IPS-20b (cell line): ENCODE measurements at regions not wholly inside any gene's neighbourhood (a gene's known extent, or its start where the extent isn't known, plus 50 kb on each side); places are given as distances from the start of the nearest gene placed in this dataset.
"Not testable (repeated sequence)": the region's sequence is repeated elsewhere in the genome, so short reads cannot be mapped to it uniquely, and the experiment has no call there.

Experiments
- H3K27ac ChIP-seq: one replicate; pipeline ENCODE4 v1.5.1; 2013; ENCODE audit warnings: low read length
- H3K27me3 ChIP-seq: 2 replicates; pipeline ENCODE4 v1.6.1; 2013; ENCODE audit warnings: mild to moderate bottlenecking, low read length, inconsistent platforms; ENCODE audit not compliant: insufficient read depth
- H3K36me3 ChIP-seq: 2 replicates; pipeline ENCODE4 v1.6.1; 2013; ENCODE audit warnings: low read depth, mild to moderate bottlenecking, inconsistent platforms, low read length, moderate library complexity; ENCODE audit not compliant: insufficient read depth
- H3K4me1 ChIP-seq: 2 replicates; pipeline ENCODE4 v1.6.1; 2013; ENCODE audit warnings: mild to moderate bottlenecking, control low read depth, inconsistent platforms, low read length, moderate library complexity; ENCODE audit not compliant: insufficient read depth
- H3K4me3 ChIP-seq: 2 replicates; pipeline ENCODE4 v1.5.1; 2013; ENCODE audit warnings: mild to moderate bottlenecking, low read length, inconsistent platforms
- H3K9ac ChIP-seq: 2 replicates; pipeline ENCODE4 v1.6.1; 2013; ENCODE audit warnings: low read depth, mild to moderate bottlenecking, inconsistent platforms, low read length, moderate library complexity
- H3K9me3 ChIP-seq: 2 replicates; pipeline ENCODE4 v1.6.1; 2013; ENCODE audit warnings: mild to moderate bottlenecking, low read depth, low read length, inconsistent platforms; ENCODE audit not compliant: insufficient read depth

- Histone ChIP-seq H3K36me3 (no peaks in the 10 kb centered on the region), H3K27me3 (no peaks in the 10 kb centered on the region), H3K27ac (no peak overlapping the region), H3K4me1 (no peaks in the 10 kb centered on the region), H3K9me3 (peaks cover 8% of the 10 kb centered on the region; the same call in 1 of the 2 replicates), H3K9ac (no peak overlapping the region), H3K4me3 (no peak overlapping the region)
These were observed 1827.2 kb downstream of the ARAP2 start for GRCh38 chr4:34417160-34417559.

- Histone ChIP-seq H3K27ac (no peak overlapping the region), H3K9me3 (no peaks in the 10 kb centered on the region), H3K27me3 (no peaks in the 10 kb centered on the region), H3K4me3 (no peak overlapping the region), H3K9ac (no peak overlapping the region), H3K36me3 (no peaks in the 10 kb centered on the region), H3K4me1 (no peaks in the 10 kb centered on the region)
These were observed 1824.4 kb downstream of the ARAP2 start for GRCh38 chr4:34419871-34420270.

GRCh38 chr4:34422472-34423175 lies 1821.7 kb downstream of the ARAP2 start:
- H3K36me3 ChIP-seq, result no peaks in the 10 kb centered on the region
- H3K27me3 ChIP-seq, result no peaks in the 10 kb centered on the region
- H3K4me1 ChIP-seq, result no peaks in the 10 kb centered on the region
- H3K9me3 ChIP-seq, result no peaks in the 10 kb centered on the region
- H3K9ac ChIP-seq, result no peak overlapping the region
- no peak overlapping the region for H3K4me3 ChIP-seq
- no peak overlapping the region for H3K27ac ChIP-seq

- no peaks in the 10 kb centered on the region for H3K9me3 ChIP-seq
- no peak overlapping the region for H3K4me3 ChIP-seq
- no peaks in the 10 kb centered on the region for H3K36me3 ChIP-seq
- no peak overlapping the region for H3K27ac ChIP-seq
- no peak overlapping the region for H3K9ac ChIP-seq
- no peaks in the 10 kb centered on the region for H3K4me1 ChIP-seq
- no peaks in the 10 kb centered on the region for H3K27me3 ChIP-seq
These were observed 1811.6 kb downstream of the ARAP2 start for GRCh38 chr4:34432706-34433105.

GRCh38 chr4:34434377-34434776 lies 1809.9 kb downstream of the ARAP2 start:
- not testable (repeated sequence) for H3K9ac ChIP-seq, H3K36me3 ChIP-seq, H3K4me1 ChIP-seq, H3K27me3 ChIP-seq, H3K27ac ChIP-seq, H3K9me3 ChIP-seq, H3K4me3 ChIP-seq

- no peak overlapping the region for H3K9ac ChIP-seq
- no peak overlapping the region for H3K4me3 ChIP-seq
- H3K27ac ChIP-seq, result no peak overlapping the region
- no peaks in the 10 kb centered on the region for H3K36me3 ChIP-seq
- H3K4me1 ChIP-seq, result no peaks in the 10 kb centered on the region
- H3K27me3 ChIP-seq, result no peaks in the 10 kb centered on the region
- H3K9me3 ChIP-seq, result no peaks in the 10 kb centered on the region; the same call in 1 of the 2 replicates
These were observed 1780.1 kb downstream of the ARAP2 start for GRCh38 chr4:34464196-34464595.

- Histone ChIP-seq H3K36me3 (no peaks in the 10 kb centered on the region), H3K27me3 (no peaks in the 10 kb centered on the region), H3K9me3 (no peaks in the 10 kb centered on the region; the same call in 1 of the 2 replicates), H3K9ac (no peak overlapping the region), H3K4me3 (no peak overlapping the region), H3K27ac (no peak overlapping the region), H3K4me1 (no peaks in the 10 kb centered on the region)
These were observed 1777.9 kb downstream of the ARAP2 start for GRCh38 chr4:34466411-34466810.

- no peaks in the 10 kb centered on the region for H3K4me1 ChIP-seq
- H3K9ac ChIP-seq, result no peak overlapping the region
- H3K27ac ChIP-seq, result no peak overlapping the region
- no peak overlapping the region for H3K4me3 ChIP-seq
- H3K9me3 ChIP-seq, result no peaks in the 10 kb centered on the region; the same call in 1 of the 2 replicates
- H3K36me3 ChIP-seq, result no peaks in the 10 kb centered on the region
- H3K27me3 ChIP-seq, result no peaks in the 10 kb centered on the region
These were observed 1774.8 kb downstream of the ARAP2 start for GRCh38 chr4:34469516-34469915.

- Histone ChIP-seq H3K9ac (no peak overlapping the region), H3K27me3 (no peaks in the 10 kb centered on the region), H3K4me1 (peaks cover 3% of the 10 kb centered on the region; the same call in 1 of the 2 replicates)
These were observed 1759.1 kb downstream of the ARAP2 start for GRCh38 chr4:34485252-34485651.

GRCh38 chr4:34486461-34487363 lies 1757.6 kb downstream of the ARAP2 start:
- peaks cover 3% of the 10 kb centered on the region; the same call in 1 of the 2 replicates for H3K4me1 ChIP-seq
- H3K27me3 ChIP-seq, result no peaks in the 10 kb centered on the region
- H3K9ac ChIP-seq, result no peak overlapping the region

More at GRCh38 chr4:34485252-34485651, 1759.1 kb downstream of the ARAP2 start:
- no peak overlapping the region; the same call in 1 of the 2 replicates for H3K4me3 ChIP-seq
- H3K36me3 ChIP-seq, result no peaks in the 10 kb centered on the region
- no peak overlapping the region for H3K27ac ChIP-seq
- H3K9me3 ChIP-seq, result no peaks in the 10 kb centered on the region

GRCh38 chr4:34492414-34492813 lies 1751.9 kb downstream of the ARAP2 start:
- Histone ChIP-seq H3K9ac (no peak overlapping the region), H3K4me3 (no peak overlapping the region), H3K9me3 (no peaks in the 10 kb centered on the region), H3K4me1 (no peaks in the 10 kb centered on the region), H3K27me3 (no peaks in the 10 kb centered on the region), H3K27ac (no peak overlapping the region), H3K36me3 (no peaks in the 10 kb centered on the region)

More at GRCh38 chr4:34486461-34487363, 1757.6 kb downstream of the ARAP2 start:
- Histone ChIP-seq H3K27ac (no peak overlapping the region), H3K4me3 (no peak overlapping the region), H3K9me3 (no peaks in the 10 kb centered on the region), H3K36me3 (no peaks in the 10 kb centered on the region)
